ENCODE measurements at regions not wholly inside any gene's neighbourhood (a gene's known extent, or its start where the extent isn't known, plus 50 kb on each side); places are given as distances from the start of the nearest gene placed in this dataset.

DNA sequence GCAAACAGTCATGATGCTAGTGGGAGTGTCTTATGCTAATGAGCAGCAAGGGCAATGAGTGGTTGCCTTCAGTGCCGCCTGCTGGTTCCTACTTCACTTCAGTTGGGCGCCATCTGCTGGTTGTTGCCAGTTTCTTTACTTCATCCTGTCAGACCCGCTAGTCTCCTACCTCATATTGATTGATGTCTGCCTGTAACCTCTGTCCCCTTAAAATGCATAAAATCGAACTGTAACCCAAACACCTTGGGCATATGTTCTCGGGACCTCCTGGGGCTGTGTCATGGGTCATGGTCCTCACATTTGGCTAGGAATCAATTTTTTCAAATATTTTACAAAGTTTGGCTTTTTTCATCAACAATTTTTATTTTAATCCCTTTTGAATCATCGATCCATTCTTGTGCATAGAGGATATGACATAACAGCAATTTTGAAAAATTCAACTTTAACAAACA, 62.8 kb upstream of the C7orf33 start:
- ChIA-PET POLR2A (no interaction called here), CTCF (interaction anchor here (0.6 kb wide), 1 partner anchor 22 kb away, joined by 3 read pairs; no protein-coding TSS in a partner anchor)
- peak; percentile 92 for FAIRE-seq
- dilution Hi-C loops (cut with MboI; ENCODE audit: extremely low pct_ligation_motif_present, low sequenced_read_pairs) = no loop called here
- no peaks in the 10 kb centered on the region for H4K20me1 ChIP-seq (replicated peaks; ENCODE audit: control insufficient read depth, extremely low read depth, insufficient read depth, low read length)
- intact Hi-C loops (cut with micrococcal nuclease) = loop anchor here (1.0 kb wide), 2 partner anchors 23 to 436 kb away; no protein-coding TSS in a partner anchor
- H3K4me1 ChIP-seq (ENCODE audit: control insufficient read depth, extremely low read depth, insufficient read depth, low read length) = no peaks in the 10 kb centered on the region
- no peak overlapping the region for H3K4me2 ChIP-seq (ENCODE audit: insufficient read depth, low read length)
- H3K9me3 ChIP-seq (replicated peaks; ENCODE audit: control insufficient read depth, insufficient read depth, low read length) = no peaks in the 10 kb centered on the region
- BruUV-seq (replicated peaks) = no TSS peak
- no peaks in the 10 kb centered on the region for H3K36me3 ChIP-seq (ENCODE audit: control insufficient read depth in 2 of 2, extremely low read depth in 1 of 2, insufficient read depth in 2 of 2, low read length in 2 of 2)
- no peak overlapping the region for H3K4me3 ChIP-seq (replicated peaks in 1 of 3; ENCODE audit: insufficient read depth in 1 of 3, low read depth in 1 of 3, low read length in 3 of 3)
- no peaks in the 10 kb centered on the region for H3K79me2 ChIP-seq (ENCODE audit: control insufficient read depth, insufficient read depth, low read length)
- TF ChIP-seq MYC (IDR thresholded peaks at IDR 0.05; ENCODE audit: low read depth, low read length) (no peak), JUN (IDR thresholded peaks at IDR 0.05; ENCODE audit: borderline replicate concordance, insufficient read depth, insufficient read length, low read depth) (no peak)
- TF ChIP-seq, protein P1, sequence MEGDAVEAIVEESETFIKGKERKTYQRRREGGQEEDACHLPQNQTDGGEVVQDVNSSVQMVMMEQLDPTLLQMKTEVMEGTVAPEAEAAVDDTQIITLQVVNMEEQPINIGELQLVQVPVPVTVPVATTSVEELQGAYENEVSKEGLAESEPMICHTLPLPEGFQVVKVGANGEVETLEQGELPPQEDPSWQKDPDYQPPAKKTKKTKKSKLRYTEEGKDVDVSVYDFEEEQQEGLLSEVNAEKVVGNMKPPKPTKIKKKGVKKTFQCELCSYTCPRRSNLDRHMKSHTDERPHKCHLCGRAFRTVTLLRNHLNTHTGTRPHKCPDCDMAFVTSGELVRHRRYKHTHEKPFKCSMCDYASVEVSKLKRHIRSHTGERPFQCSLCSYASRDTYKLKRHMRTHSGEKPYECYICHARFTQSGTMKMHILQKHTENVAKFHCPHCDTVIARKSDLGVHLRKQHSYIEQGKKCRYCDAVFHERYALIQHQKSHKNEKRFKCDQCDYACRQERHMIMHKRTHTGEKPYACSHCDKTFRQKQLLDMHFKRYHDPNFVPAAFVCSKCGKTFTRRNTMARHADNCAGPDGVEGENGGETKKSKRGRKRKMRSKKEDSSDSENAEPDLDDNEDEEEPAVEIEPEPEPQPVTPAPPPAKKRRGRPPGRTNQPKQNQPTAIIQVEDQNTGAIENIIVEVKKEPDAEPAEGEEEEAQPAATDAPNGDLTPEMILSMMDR (IDR thresholded peaks at IDR 0.05; ENCODE audit: extremely low read depth in 1 of 2, insufficient read depth in 1 of 2, low read depth in 1 of 2, low read length in 2 of 2) = peak; percentile 75 to 89
- no peaks in the 10 kb centered on the region for H3K27me3 ChIP-seq (ENCODE audit: control insufficient read depth in 2 of 2, insufficient read depth in 2 of 2, low read length in 2 of 2)
- no peaks in the 10 kb centered on the region for H3K9me1 ChIP-seq (replicated peaks; ENCODE audit: control insufficient read depth, extremely low read depth, insufficient read depth, low read length)
- DNase-seq (ENCODE audit: low read depth, low spot score) = peak; percentile 73
- no peak overlapping the region for H2AFZ ChIP-seq (ENCODE audit: low read depth, low read length)
- no peak overlapping the region for H3K9ac ChIP-seq (replicated peaks; ENCODE audit: extremely low read depth, insufficient read depth, low read length)
- H3K27ac ChIP-seq (ENCODE audit: insufficient read depth, low read depth, low read length) = no peak overlapping the region

DNA sequence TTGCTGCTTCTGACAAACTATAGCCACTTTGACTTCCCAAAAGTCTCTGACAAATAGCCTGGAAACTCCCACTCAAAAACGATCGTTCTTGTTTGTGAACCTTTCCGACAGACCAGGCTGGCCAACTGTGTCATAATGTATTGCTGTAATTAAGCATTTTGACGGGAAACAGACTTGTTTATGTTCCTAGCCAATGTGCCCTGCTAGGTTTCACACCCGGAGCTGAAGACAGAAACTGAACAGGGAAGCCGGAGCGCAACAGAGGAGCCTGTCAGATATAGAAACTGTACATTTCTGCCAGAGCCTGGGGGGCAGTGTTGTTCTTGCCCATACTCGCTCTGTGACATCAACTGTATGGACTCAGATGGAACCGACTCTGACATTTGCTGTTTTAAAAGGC, 55.3 kb upstream of the C7orf33 start:
- no peak overlapping the region for H3K27ac ChIP-seq (ENCODE audit: insufficient read depth, low read depth, low read length)
- DNase-seq (ENCODE audit: low read depth, low spot score) (no peak), FAIRE-seq (no peak)
- no peaks in the 10 kb centered on the region for H3K9me3 ChIP-seq (replicated peaks; ENCODE audit: control insufficient read depth, insufficient read depth, low read length)
- POLR2A ChIA-PET = no interaction called here
- intact Hi-C loops (cut with micrococcal nuclease) (no loop called here), dilution Hi-C loops (cut with MboI; ENCODE audit: extremely low pct_ligation_motif_present, low sequenced_read_pairs) (no loop called here)
- TF ChIP-seq, protein P2, sequence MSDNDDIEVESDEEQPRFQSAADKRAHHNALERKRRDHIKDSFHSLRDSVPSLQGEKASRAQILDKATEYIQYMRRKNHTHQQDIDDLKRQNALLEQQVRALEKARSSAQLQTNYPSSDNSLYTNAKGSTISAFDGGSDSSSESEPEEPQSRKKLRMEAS (IDR thresholded peaks at IDR 0.05; ENCODE audit: insufficient read depth, insufficient read length) = no peak
- TF ChIP-seq POLR2AphosphoS5 (IDR thresholded peaks at IDR 0.05; ENCODE audit: insufficient read depth, low read depth, low read length) (no peak), MYC (IDR thresholded peaks at IDR 0.05; ENCODE audit: low read depth, low read length) (no peak), GATA2 (IDR thresholded peaks at IDR 0.05; ENCODE audit: insufficient read depth, insufficient read length, low read depth, low read length) (no peak), EZH2 (IDR thresholded peaks at IDR 0.05; ENCODE audit: borderline replicate concordance, low read depth, low read length, severe bottlenecking) (no peak), POLR2A (IDR thresholded peaks at IDR 0.05; ENCODE audit: low read depth, low read length) (no peak), FOS (IDR thresholded peaks at IDR 0.05; ENCODE audit: borderline replicate concordance, insufficient read depth, low read length) (no peak), JUN (IDR thresholded peaks at IDR 0.05; ENCODE audit: borderline replicate concordance, insufficient read depth, insufficient read length, low read depth) (no peak)
- TF ChIP-seq, protein P1 (IDR thresholded peaks at IDR 0.05; ENCODE audit: extremely low read depth in 1 of 2, insufficient read depth in 1 of 2, low read depth in 1 of 2, low read length in 2 of 2) = no peak
- no TSS peak for BruUV-seq (replicated peaks)
- no peaks in the 10 kb centered on the region for H3K27me3 ChIP-seq (ENCODE audit: control insufficient read depth in 2 of 2, insufficient read depth in 2 of 2, low read length in 2 of 2)
- no peaks in the 10 kb centered on the region for H4K20me1 ChIP-seq (replicated peaks; ENCODE audit: control insufficient read depth, extremely low read depth, insufficient read depth, low read length)
- no peaks in the 10 kb centered on the region for H3K9me1 ChIP-seq (replicated peaks; ENCODE audit: control insufficient read depth, extremely low read depth, insufficient read depth, low read length)
- H3K36me3 ChIP-seq (ENCODE audit: control insufficient read depth in 2 of 2, extremely low read depth in 1 of 2, insufficient read depth in 2 of 2, low read length in 2 of 2) = no peaks in the 10 kb centered on the region
- no peak overlapping the region for H3K4me2 ChIP-seq (ENCODE audit: insufficient read depth, low read length)
- no peak overlapping the region for H3K4me3 ChIP-seq (replicated peaks in 1 of 3; ENCODE audit: insufficient read depth in 1 of 3, low read depth in 1 of 3, low read length in 3 of 3)
- H3K9ac ChIP-seq (replicated peaks; ENCODE audit: extremely low read depth, insufficient read depth, low read length) = no peak overlapping the region
- H3K4me1 ChIP-seq (ENCODE audit: control insufficient read depth, extremely low read depth, insufficient read depth, low read length) = no peaks in the 10 kb centered on the region
- no peaks in the 10 kb centered on the region for H3K79me2 ChIP-seq (ENCODE audit: control insufficient read depth, insufficient read depth, low read length)
- no peak overlapping the region for H2AFZ ChIP-seq (ENCODE audit: low read depth, low read length)
- CTCF ChIA-PET = no interaction called here

Data from endothelial cell of umbilical vein (primary cell).